HL-60 (cell line): ENCODE measurements at regions not wholly inside any gene's neighbourhood (a gene's known extent, or its start where the extent isn't known, plus 50 kb on each side); places are given as distances from the start of the nearest gene placed in this dataset.
"Not testable (repeated sequence)": the region's sequence is repeated elsewhere in the genome, so short reads cannot be mapped to it uniquely, and the experiment has no call there.

Experiments used
- CTCF ChIP-seq: IDR thresholded peaks from one replicate; pipeline ENCODE4 v1.5.1; 2011; ENCODE audit warnings: low read length, control low read depth, inconsistent platforms; ENCODE audit not compliant: insufficient read depth
- POLR2AphosphoS5 ChIP-seq: IDR thresholded peaks from 2 replicates; pipeline ENCODE4 v1.6.1; 2012; ENCODE audit warnings: low read depth
- SPI1 ChIP-seq: IDR thresholded peaks from 2 replicates; pipeline ENCODE4 v1.6.1; 2012; ENCODE audit warnings: low read depth, mild to moderate bottlenecking, borderline replicate concordance
- TF ChIP-seq, protein P1 (sequence below): IDR thresholded peaks from 2 replicates; pipeline ENCODE4 v1.6.1; 2012; ENCODE audit warnings: low read depth; ENCODE audit not compliant: insufficient replicate concordance

GRCh38 chr2:90093571-90094270 lies 1402.2 kb downstream of the RPIA start:
- not testable (repeated sequence) for TF ChIP-seq CTCF, POLR2AphosphoS5, SPI1
- TF ChIP-seq, protein P1, sequence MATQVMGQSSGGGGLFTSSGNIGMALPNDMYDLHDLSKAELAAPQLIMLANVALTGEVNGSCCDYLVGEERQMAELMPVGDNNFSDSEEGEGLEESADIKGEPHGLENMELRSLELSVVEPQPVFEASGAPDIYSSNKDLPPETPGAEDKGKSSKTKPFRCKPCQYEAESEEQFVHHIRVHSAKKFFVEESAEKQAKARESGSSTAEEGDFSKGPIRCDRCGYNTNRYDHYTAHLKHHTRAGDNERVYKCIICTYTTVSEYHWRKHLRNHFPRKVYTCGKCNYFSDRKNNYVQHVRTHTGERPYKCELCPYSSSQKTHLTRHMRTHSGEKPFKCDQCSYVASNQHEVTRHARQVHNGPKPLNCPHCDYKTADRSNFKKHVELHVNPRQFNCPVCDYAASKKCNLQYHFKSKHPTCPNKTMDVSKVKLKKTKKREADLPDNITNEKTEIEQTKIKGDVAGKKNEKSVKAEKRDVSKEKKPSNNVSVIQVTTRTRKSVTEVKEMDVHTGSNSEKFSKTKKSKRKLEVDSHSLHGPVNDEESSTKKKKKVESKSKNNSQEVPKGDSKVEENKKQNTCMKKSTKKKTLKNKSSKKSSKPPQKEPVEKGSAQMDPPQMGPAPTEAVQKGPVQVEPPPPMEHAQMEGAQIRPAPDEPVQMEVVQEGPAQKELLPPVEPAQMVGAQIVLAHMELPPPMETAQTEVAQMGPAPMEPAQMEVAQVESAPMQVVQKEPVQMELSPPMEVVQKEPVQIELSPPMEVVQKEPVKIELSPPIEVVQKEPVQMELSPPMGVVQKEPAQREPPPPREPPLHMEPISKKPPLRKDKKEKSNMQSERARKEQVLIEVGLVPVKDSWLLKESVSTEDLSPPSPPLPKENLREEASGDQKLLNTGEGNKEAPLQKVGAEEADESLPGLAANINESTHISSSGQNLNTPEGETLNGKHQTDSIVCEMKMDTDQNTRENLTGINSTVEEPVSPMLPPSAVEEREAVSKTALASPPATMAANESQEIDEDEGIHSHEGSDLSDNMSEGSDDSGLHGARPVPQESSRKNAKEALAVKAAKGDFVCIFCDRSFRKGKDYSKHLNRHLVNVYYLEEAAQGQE = not testable (repeated sequence)
